Hepatocyte (in vitro differentiated cells): ENCODE measurements at regions not wholly inside any gene's neighbourhood (a gene's known extent, or its start where the extent isn't known, plus 50 kb on each side); places are given as distances from the start of the nearest gene placed in this dataset.

Source experiments
- DNase-seq: peaks from one replicate; pipeline ENCODE4 v3.0.0-alpha.2; 2016; ENCODE audit warnings: low spot score
- H2AFZ ChIP-seq: fragments of 200-600 bp; sonication (generic); 2 replicates; pipeline ENCODE4 v1.6.0; 2016; ENCODE audit warnings: antibody characterized with exemption, mild to moderate bottlenecking
- H3K27ac ChIP-seq: fragments of 200-600 bp; sonication (generic); 2 replicates; pipeline ENCODE4 v1.5.1; 2016; ENCODE audit warnings: mild to moderate bottlenecking
- H3K27me3 ChIP-seq: fragments of 200-600 bp; sonication (generic); 2 replicates; pipeline ENCODE4 v1.6.1; 2016
- H3K36me3 ChIP-seq: fragments of 200-600 bp; sonication (generic); replicated peaks from 2 replicates; pipeline ENCODE4 v1.5.1; 2016; ENCODE audit warnings: low read depth; ENCODE audit not compliant: insufficient read depth
- H3K4me1 ChIP-seq: fragments of 200-600 bp; sonication (generic); 2 replicates; pipeline ENCODE4 v1.5.1; 2016; ENCODE audit warnings: mild to moderate bottlenecking, moderate library complexity; ENCODE audit not compliant: insufficient read depth
- H3K4me2 ChIP-seq: fragments of 200-600 bp; sonication (generic); 2 replicates; pipeline ENCODE4 v1.6.0; 2016
- H3K4me3 ChIP-seq: fragments of 200-600 bp; sonication (generic); 2 replicates; pipeline ENCODE4 v1.5.1; 2016; ENCODE audit warnings: mild to moderate bottlenecking
- H3K79me2 ChIP-seq: fragments of 200-600 bp; sonication (generic); 2 replicates; pipeline ENCODE4 v1.6.0; 2017; ENCODE audit warnings: mild to moderate bottlenecking
- H3K9me2 ChIP-seq: fragments of 200-600 bp; sonication (generic); replicated peaks from 2 replicates; pipeline ENCODE4 v1.6.0; 2017; ENCODE audit warnings: mild to moderate bottlenecking; ENCODE audit not compliant: insufficient read depth
- H3K9me3 ChIP-seq: fragments of 200-600 bp; sonication (generic); 2 replicates; pipeline ENCODE4 v1.5.1; 2016; ENCODE audit warnings: low read depth, mild to moderate bottlenecking
- H4K20me1 ChIP-seq: fragments of 200-600 bp; sonication (generic); 2 replicates; pipeline ENCODE4 v1.6.0; 2016; ENCODE audit warnings: mild to moderate bottlenecking; ENCODE audit not compliant: insufficient read depth, poor library complexity, severe bottlenecking
- EZH2 ChIP-seq: fragments of 200-600 bp; sonication (generic); IDR thresholded peaks from 2 replicates; pipeline ENCODE4 v1.6.1; 2016; ENCODE audit warnings: antibody characterized with exemption, mild to moderate bottlenecking, borderline replicate concordance
- EZH2phosphoT487 ChIP-seq: fragments of 200-600 bp; sonication (generic); IDR thresholded peaks from one replicate; pipeline ENCODE4 v1.6.1; 2018; ENCODE audit warnings: antibody characterized with exemption, mild to moderate bottlenecking, low read depth, moderate library complexity; ENCODE audit not compliant: unreplicated experiment, severe bottlenecking
- WGBS: methylation state at CpG from one replicate; pipeline ENCODE4 v1.1.6; 2016; ENCODE audit warnings: low lambda C conversion rate; ENCODE audit errors: missing lambda C conversion rate; 5-methylcytosine and 5-hydroxymethylcytosine counted together
- TF ChIP-seq, protein P1 (sequence below): fragments of 200-600 bp; sonication (generic); IDR thresholded peaks from 2 replicates; pipeline ENCODE4 v1.5.1; 2016; ENCODE audit warnings: antibody characterized with exemption, mild to moderate bottlenecking; ENCODE audit not compliant: poor library complexity

DNA sequence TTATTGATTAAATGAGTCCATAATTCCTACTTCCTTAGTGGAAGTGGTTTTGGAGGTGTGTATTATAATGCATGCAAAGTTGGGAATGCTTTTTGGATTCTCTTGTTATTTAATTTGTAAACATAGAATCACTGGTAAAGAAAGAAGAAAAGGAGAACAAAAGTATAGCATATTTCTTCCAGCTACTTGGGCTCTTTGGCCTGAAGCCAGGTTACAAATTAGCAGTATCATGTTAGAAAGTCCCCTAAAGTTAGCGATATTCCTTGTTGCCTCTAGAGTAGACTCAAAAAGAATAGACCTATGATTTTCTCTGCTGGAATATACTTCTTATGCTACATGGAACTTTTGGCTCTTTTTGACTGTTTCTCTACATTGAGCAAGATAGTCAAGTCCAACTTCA is 60.6 kb upstream of the CD28 start:
- Histone ChIP-seq H3K4me1 (peaks cover 27% of the 10 kb centered on the region), H3K4me3 (no peak overlapping the region), H3K27ac (no peak overlapping the region), H3K27me3 (no peaks in the 10 kb centered on the region), H2AFZ (no peak overlapping the region), H4K20me1 (no peaks in the 10 kb centered on the region), H3K9me2 (no peaks in the 10 kb centered on the region), H3K36me3 (no peaks in the 10 kb centered on the region), H3K4me2 (no peak overlapping the region), H3K9me3 (no peaks in the 10 kb centered on the region), H3K79me2 (no peaks in the 10 kb centered on the region)
- DNase-seq = no peak
- no peak for TF ChIP-seq EZH2phosphoT487
- TF ChIP-seq, protein P1, sequence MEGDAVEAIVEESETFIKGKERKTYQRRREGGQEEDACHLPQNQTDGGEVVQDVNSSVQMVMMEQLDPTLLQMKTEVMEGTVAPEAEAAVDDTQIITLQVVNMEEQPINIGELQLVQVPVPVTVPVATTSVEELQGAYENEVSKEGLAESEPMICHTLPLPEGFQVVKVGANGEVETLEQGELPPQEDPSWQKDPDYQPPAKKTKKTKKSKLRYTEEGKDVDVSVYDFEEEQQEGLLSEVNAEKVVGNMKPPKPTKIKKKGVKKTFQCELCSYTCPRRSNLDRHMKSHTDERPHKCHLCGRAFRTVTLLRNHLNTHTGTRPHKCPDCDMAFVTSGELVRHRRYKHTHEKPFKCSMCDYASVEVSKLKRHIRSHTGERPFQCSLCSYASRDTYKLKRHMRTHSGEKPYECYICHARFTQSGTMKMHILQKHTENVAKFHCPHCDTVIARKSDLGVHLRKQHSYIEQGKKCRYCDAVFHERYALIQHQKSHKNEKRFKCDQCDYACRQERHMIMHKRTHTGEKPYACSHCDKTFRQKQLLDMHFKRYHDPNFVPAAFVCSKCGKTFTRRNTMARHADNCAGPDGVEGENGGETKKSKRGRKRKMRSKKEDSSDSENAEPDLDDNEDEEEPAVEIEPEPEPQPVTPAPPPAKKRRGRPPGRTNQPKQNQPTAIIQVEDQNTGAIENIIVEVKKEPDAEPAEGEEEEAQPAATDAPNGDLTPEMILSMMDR = no peak
- TF ChIP-seq EZH2 = no peak
- WGBS = 89% methylated on average over 1 of the region's 1 CpG

- Histone ChIP-seq H3K4me2 (no peak overlapping the region), H3K9me3 (no peaks in the 10 kb centered on the region), H3K9me2 (no peaks in the 10 kb centered on the region), H3K79me2 (no peaks in the 10 kb centered on the region), H3K4me3 (no peak overlapping the region), H3K27me3 (no peaks in the 10 kb centered on the region), H2AFZ (no peak overlapping the region), H4K20me1 (no peaks in the 10 kb centered on the region), H3K4me1 (peaks cover 32% of the 10 kb centered on the region), H3K36me3 (no peaks in the 10 kb centered on the region), H3K27ac (no peak overlapping the region)
- no peak for DNase-seq
- 85% methylated on average over 10 of the region's 10 CpGs for WGBS
- TF ChIP-seq, protein P1 = no peak
Measured at GRCh38 chr2:203646266-203646864, 60.1 kb upstream of the CD28 start.

DNA sequence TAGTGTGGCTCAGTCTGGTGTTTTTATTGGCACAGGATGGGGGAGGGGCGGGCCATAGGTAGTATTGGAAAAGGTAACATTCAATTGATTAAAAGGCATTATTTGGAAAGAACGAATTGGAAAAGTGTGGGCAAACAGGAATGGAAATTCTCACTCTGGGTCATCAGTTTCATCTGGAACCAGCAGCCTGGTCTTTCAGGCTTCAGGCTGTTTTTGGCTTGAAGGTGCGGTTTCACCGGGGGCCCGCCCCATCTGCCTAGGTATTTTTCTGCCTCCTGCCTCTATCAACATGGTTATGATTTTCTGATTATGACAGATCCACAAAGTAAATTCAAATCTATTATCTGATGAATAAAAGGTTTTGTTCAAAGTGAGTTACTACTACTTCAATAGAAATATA is 59.5 kb upstream of the CD28 start:
- no peaks in the 10 kb centered on the region for H3K36me3 ChIP-seq
- no peak overlapping the region for H3K4me2 ChIP-seq
- no peak overlapping the region for H2AFZ ChIP-seq
- DNase-seq = no peak
- no peaks in the 10 kb centered on the region for H3K9me2 ChIP-seq
- no peak overlapping the region for H3K27ac ChIP-seq
- no peak overlapping the region for H3K4me3 ChIP-seq
- H3K79me2 ChIP-seq = no peaks in the 10 kb centered on the region
- WGBS = 89% methylated on average over 5 of the region's 5 CpGs
- H3K27me3 ChIP-seq = no peaks in the 10 kb centered on the region
- H3K9me3 ChIP-seq = no peaks in the 10 kb centered on the region
- TF ChIP-seq EZH2phosphoT487 = no peak
- TF ChIP-seq, protein P1 = no peak
- no peak for TF ChIP-seq EZH2
- peaks cover 32% of the 10 kb centered on the region for H3K4me1 ChIP-seq
- H4K20me1 ChIP-seq = no peaks in the 10 kb centered on the region

- Histone ChIP-seq H3K9me2 (no peaks in the 10 kb centered on the region), H4K20me1 (no peaks in the 10 kb centered on the region), H3K4me3 (no peak overlapping the region), H3K36me3 (no peaks in the 10 kb centered on the region), H3K4me2 (no peak overlapping the region), H3K79me2 (no peaks in the 10 kb centered on the region), H3K9me3 (no peaks in the 10 kb centered on the region), H2AFZ (no peak overlapping the region), H3K27ac (no peak overlapping the region), H3K4me1 (peaks cover 32% of the 10 kb centered on the region), H3K27me3 (no peaks in the 10 kb centered on the region)
- no peak for TF ChIP-seq EZH2phosphoT487
- TF ChIP-seq, protein P1 = no peak
- no peak for TF ChIP-seq EZH2
- WGBS = 92% methylated on average over 1 of the region's 1 CpG
- DNase-seq = no peak
Measured at GRCh38 chr2:203647579-203647978, 58.9 kb upstream of the CD28 start.
